ENCODE measurements at regions not wholly inside any gene's neighbourhood (a gene's known extent, or its start where the extent isn't known, plus 50 kb on each side); places are given as distances from the start of the nearest gene placed in this dataset.

DNA sequence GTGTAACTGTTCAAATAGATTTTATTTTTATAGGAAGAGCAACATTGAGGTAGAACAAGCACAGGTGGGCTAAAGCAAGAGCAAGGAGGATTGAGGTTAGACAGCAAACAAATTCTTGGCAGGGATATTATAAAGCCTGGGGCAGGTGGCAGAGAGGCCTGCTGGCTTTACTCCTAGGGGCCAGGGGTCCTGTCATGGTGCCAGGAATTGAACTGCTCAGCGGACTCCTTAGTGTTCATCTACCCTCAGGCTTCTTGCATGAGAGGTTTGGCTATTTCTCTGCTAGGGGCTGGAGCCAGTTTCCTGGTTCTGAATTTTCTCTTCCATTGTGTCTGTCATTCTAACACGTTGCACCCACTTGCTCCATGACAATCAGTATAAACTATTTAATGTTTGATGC lies 217.2 kb upstream of the NCAM1 start:
- CTCF ChIA-PET: no interaction called here

GRCh38 chr11:112745973-112746372 lies 215.2 kb upstream of the NCAM1 start:
- DNase-seq (ENCODE audit: low read depth, low spot score) (no peak), ATAC-seq (no peak)
- H3K36me3 ChIP-seq (ENCODE audit: control insufficient read depth, insufficient read depth, low read length): no peaks in the 10 kb centered on the region
- TF ChIP-seq SIN3A (IDR thresholded peaks at IDR 0.05; ENCODE audit: borderline replicate concordance, insufficient read depth, low read depth, low read length) (no peak), TCF7L2 (IDR thresholded peaks at IDR 0.05; ENCODE audit: low read depth, low read length) (no peak), POLR2AphosphoS5 (IDR thresholded peaks at IDR 0.05; ENCODE audit: low read depth, low read length) (no peak), REST (IDR thresholded peaks at IDR 0.05; ENCODE audit: insufficient read depth in 1 of 2, low read depth in 2 of 2, low read length in 1 of 2) (no peak)
- TF ChIP-seq, protein P1, sequence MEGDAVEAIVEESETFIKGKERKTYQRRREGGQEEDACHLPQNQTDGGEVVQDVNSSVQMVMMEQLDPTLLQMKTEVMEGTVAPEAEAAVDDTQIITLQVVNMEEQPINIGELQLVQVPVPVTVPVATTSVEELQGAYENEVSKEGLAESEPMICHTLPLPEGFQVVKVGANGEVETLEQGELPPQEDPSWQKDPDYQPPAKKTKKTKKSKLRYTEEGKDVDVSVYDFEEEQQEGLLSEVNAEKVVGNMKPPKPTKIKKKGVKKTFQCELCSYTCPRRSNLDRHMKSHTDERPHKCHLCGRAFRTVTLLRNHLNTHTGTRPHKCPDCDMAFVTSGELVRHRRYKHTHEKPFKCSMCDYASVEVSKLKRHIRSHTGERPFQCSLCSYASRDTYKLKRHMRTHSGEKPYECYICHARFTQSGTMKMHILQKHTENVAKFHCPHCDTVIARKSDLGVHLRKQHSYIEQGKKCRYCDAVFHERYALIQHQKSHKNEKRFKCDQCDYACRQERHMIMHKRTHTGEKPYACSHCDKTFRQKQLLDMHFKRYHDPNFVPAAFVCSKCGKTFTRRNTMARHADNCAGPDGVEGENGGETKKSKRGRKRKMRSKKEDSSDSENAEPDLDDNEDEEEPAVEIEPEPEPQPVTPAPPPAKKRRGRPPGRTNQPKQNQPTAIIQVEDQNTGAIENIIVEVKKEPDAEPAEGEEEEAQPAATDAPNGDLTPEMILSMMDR (IDR thresholded peaks at IDR 0.05): no peak
- H3K4me3 ChIP-seq (ENCODE audit: low read depth in 2 of 2, low read length in 2 of 2): peak overlapping the region in 1 of 2 experiments; percentile 25; a peak in 1 of 4 replicates
- ChIA-PET CTCF (no interaction called here), POLR2A (no interaction called here)
- intact Hi-C loops (cut with micrococcal nuclease; ENCODE audit: unreplicated experiment) (no loop called here), in situ Hi-C loops (cut with HindIII; ENCODE audit: low pct_unique_long_range_greater_than_20kb, low sequenced_read_pairs) (no loop called here)
- peaks cover 12% of the 10 kb centered on the region; the same call in 1 of the 2 replicates for H3K27me3 ChIP-seq (ENCODE audit: control insufficient read depth, insufficient read depth, low read length)
- no TSS peak for BruUV-seq (replicated peaks)
- H3K9me3 ChIP-seq (ENCODE audit: control insufficient read depth, insufficient read depth, low read depth, low read length): no peaks in the 10 kb centered on the region
- no peaks in the 10 kb centered on the region for H3K4me1 ChIP-seq (ENCODE audit: control insufficient read depth, insufficient read depth, low read length)
- H3K27ac ChIP-seq (ENCODE audit: low read length): no peak overlapping the region

More for the DNA sequence above, 217.2 kb upstream of the NCAM1 start:
- H3K4me1 ChIP-seq (ENCODE audit: control insufficient read depth, insufficient read depth, low read length): no peaks in the 10 kb centered on the region
- DNase-seq (ENCODE audit: low read depth, low spot score): no peak
- peaks cover 12% of the 10 kb centered on the region; the same call in 1 of the 2 replicates for H3K27me3 ChIP-seq (ENCODE audit: control insufficient read depth, insufficient read depth, low read length)
- ATAC-seq: no peak
- no peak for TF ChIP-seq REST (IDR thresholded peaks at IDR 0.05; ENCODE audit: insufficient read depth in 1 of 2, low read depth in 2 of 2, low read length in 1 of 2)
- TF ChIP-seq, protein P1 (IDR thresholded peaks at IDR 0.05): no peak
- no peak for TF ChIP-seq SIN3A (IDR thresholded peaks at IDR 0.05; ENCODE audit: borderline replicate concordance, insufficient read depth, low read depth, low read length)
- no peak for TF ChIP-seq POLR2AphosphoS5 (IDR thresholded peaks at IDR 0.05; ENCODE audit: low read depth, low read length)
- TF ChIP-seq TCF7L2 (IDR thresholded peaks at IDR 0.05; ENCODE audit: low read depth, low read length): no peak
- no peaks in the 10 kb centered on the region for H3K9me3 ChIP-seq (ENCODE audit: control insufficient read depth, insufficient read depth, low read depth, low read length)
- POLR2A ChIA-PET: no interaction called here
- intact Hi-C loops (cut with micrococcal nuclease; ENCODE audit: unreplicated experiment) (no loop called here), in situ Hi-C loops (cut with HindIII; ENCODE audit: low pct_unique_long_range_greater_than_20kb, low sequenced_read_pairs) (no loop called here)
- BruUV-seq (replicated peaks): no TSS peak
- no peak overlapping the region for H3K27ac ChIP-seq (ENCODE audit: low read length)
- no peak overlapping the region for H3K4me3 ChIP-seq (ENCODE audit: low read depth in 2 of 2, low read length in 2 of 2)
- H3K36me3 ChIP-seq (ENCODE audit: control insufficient read depth, insufficient read depth, low read length): no peaks in the 10 kb centered on the region
